Right lung (tissue), 2 donors: ENCODE measurements at regions not wholly inside any gene's neighbourhood (a gene's known extent, or its start where the extent isn't known, plus 50 kb on each side); places are given as distances from the start of the nearest gene placed in this dataset.
"Not testable (repeated sequence)": the region's sequence is repeated elsewhere in the genome, so short reads cannot be mapped to it uniquely, and the experiment has no call there.

Source experiments
- DNase-seq, 2 donors: peaks; one replicate each; pipeline ENCODE4 v3.0.0-alpha.2; 2013

DNA sequence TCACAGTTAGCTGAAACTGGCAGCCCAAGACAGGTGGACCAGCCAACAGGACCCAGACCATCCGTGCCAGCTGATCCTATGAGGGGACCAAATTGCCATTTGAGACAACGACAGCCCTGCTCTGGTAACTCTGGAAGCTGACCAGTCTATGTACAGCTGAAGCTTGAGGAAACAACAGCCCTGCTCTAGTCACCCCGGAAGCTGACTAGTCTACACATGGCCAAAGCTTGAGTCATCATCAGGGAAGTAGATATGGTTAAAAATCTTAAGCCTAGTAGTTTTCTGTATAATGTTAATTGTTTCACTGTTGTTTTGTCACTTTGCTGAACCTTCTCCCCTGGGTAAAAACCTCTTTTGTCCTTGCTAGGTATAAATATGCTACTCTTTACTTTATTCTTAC is 905.4 kb upstream of the NDST4 start:
- DNase-seq: no peak

DNA sequence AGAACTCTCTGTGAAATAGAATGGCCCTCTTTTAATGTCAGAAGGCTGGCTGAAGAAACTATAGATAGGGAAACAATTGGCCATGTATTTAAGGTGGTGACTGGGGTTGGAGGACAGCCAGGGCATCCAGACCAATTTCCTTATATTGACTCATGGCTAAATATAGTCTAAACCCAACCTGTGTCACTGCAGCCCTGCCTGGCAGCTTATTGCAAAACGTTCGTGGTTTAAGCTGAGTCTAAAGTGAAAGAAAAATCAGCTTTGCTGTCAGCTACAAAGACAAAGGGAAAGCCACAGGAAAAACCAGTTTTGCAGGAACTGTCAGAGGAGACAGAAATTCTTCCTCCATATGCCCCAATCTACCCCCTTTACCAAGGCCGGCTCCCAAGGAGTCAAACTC is 902.8 kb upstream of the NDST4 start:
- no peak for DNase-seq

DNA sequence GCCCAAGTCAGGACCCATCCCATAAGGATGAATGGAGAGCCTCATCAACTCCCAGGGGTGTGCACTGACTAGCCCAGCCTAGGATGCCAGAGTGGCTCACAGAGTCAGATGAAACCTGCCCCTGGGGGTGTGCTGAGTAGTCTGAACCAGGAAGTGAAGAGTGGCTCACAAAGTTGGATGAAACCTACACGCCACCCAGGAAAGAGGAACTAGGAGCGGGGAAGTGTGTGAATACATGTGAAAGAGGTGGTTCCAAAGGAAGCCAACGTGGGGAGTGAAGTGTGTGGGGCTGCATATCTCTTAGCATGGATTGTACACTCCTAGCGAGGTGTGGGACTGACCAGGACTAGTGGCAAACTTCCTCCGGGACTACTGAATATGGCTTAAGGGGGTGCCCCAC is 902.1 kb upstream of the NDST4 start:
- no peak for DNase-seq

DNA sequence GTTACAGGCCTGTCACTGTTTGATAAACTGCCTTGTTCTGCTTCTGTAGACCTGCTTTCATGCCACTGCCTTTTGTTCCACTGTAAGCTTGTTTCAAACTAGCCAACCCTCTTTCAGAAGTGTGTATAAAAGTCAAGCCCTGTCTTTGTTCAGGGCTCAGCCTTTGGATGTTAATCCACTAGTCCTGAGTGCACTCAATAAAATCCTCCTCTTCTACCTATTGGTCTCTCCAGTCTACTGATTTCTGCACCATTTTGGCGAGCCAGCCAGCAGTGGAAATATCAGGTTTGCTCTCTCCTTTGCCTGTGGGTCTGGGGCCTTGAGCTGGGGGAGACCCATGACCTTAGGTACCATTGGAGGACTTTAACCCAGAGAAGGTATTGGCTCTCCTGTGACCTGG is 901.6 kb upstream of the NDST4 start:
- no peak for DNase-seq

DNA sequence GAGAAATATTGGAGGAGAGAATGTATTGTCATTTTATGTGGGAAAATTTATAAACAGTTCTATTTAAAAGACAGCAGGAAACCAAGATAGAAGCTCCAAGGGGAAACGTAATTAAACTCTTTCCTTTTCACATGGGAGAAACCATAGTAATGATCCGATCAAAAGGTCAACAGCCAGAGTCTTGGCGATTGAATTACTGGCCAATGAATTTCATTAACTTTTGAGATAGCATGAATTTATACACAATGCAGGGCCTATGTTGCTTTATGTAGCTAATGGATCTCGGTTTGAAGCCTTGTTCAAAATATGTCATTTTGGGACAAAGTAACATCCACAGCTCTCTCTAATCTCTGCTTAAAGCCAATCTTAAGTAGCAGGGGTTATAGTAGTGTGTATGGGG is 897.5 kb upstream of the NDST4 start:
- DNase-seq: no peak

DNA sequence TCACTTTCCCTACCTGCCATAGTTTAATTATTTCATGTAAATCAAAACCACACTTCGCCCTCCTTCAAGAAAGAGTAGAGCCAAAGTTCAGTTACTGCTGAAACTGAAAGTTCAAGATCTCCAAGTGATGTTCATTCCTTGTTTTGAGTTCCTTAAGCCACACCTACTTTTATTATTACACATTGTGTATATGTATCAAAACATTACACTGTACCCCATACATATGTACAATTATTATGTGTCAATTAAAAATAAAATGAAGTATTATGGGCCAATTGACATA is 892.3 kb upstream of the NDST4 start:
- no peak for DNase-seq

DNA sequence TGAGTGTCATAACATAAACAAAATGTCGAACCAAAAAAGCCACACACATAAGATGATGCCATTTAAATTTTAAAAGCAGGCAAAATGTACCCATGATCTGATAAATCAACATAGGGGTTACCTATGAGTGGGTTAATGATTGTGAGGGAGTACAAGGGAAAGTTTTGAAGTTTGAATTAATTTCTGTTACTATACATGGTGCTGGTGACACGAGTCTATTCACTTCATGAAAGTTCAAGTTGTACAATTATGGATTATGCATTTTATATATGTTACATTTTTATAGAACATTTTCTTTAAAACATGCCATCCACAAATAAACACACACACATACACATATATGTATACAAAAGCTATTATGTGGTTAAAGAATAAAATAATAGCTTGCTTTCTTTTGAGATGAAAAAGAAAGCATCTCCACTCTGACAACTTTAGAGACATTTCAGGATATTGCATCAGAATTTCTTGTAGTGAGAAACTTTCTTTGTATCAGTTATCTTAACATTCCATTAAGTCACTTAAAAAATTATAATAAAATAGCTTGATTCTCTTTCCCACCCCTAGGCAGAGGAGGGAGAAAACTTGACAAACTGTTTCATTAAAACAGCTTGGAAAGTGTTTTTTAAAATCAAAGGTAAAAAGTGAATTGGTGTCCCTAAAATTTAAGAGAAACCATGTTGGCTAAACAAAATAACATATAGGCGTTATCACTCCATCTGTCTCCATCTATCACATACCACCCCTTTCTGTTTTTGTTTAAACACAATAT is 891.8 kb upstream of the NDST4 start:
- no peak for DNase-seq

DNA sequence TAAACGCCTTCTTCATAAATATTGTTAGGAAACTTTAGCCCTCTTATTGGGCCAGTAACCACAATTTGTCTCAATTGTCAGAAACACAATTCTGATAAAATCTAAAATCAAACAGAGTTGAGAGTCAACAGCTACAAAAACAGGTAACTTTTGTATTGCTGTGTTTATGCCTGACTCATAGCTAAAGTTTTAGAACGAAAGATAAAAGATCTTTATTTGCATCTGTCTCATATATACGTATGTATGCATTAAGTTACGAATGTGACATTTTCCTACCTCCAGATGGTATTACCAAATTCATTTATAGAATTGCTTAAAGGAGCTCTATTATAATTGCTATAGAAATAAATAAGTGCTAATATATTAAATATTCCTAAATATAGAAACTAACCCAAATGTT is 887.9 kb upstream of the NDST4 start:
- DNase-seq: no peak

DNA sequence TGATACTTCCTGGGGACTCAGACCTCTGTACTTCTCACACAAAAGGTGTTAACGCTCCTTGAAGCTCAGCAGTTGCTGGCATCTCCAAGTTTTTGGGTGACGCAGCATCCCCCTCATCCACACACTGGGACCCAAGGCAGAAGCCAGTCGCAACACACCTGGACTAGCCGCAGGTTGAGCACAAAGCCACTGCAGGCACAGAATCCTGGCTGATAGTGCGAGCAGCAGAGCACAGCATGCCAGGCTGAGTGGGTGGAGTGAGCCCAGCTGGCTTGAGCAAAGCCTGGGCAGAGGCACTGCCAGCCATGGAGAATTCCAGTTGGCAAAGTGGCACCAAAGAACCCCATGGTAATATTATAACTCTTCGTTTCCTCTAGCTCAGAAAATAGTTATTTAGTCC is 873.2 kb upstream of the NDST4 start:
- DNase-seq: no peak

DNA sequence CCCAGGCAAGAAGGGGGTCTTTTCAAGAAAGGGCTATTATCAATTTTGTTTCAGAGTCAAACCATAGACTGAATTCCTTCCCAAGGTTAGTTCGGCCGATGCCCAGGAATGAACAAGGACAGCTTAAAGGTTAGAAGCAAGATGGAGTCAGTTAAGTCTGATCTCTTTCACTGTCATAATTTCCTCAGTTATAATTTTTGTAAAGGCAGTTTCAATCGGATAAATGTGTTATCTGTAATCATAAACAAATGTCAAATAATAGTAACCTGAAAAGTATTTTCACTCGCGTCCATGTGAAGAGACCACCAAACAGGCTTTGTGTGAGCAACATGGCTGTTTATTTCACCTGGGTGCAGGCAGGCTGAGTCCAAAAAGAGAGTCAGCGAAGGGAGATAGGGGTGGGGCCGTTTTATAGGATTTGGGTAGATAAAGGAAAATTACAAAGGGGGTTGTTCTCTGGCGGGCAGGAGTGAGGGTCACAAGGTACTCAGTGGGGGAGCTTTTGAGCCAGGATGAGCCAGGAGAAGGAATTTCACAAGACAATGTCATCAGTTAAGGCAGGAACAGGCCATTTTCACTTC is 862.1 kb upstream of the NDST4 start:
- not testable (repeated sequence) for DNase-seq

DNA sequence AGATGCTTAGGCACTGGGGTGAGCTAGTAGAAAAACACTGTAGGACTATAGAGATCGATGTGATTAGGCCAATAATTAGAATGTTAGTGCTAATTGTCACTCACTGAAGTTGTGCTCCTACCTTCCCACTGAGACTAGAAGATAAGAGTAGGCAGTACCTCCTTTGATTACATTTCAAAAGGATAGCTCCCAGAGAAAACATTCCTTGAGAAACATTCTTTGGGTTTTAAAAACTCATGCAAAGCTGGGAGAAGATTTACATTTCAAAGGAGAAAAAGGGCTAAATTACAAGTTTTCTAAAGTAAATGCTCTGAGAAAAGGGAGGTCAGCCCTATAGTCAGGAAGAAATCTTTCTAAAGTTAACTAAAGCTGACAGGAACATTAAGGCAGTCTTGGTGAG is 860.3 kb upstream of the NDST4 start:
- DNase-seq: no peak

DNA sequence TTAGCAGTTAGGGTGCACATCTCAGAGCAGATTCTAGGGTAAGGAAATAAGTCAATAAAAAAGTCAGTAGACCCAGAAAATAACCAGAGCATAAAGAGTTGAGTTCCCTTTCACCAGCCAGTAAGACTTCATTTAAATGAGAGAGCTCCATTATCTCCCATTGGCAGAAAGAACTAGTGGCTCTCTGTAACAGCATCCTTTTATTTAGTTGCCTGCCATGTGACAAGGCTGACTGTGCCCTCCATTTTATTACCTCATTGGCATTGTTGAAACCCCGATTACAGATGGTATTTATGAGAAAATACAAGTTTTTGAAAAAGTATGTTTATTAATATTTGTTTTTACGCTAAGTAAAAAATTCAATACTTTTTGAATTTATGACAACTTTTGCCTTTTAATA is 859.5 kb upstream of the NDST4 start:
- DNase-seq: no peak

DNA sequence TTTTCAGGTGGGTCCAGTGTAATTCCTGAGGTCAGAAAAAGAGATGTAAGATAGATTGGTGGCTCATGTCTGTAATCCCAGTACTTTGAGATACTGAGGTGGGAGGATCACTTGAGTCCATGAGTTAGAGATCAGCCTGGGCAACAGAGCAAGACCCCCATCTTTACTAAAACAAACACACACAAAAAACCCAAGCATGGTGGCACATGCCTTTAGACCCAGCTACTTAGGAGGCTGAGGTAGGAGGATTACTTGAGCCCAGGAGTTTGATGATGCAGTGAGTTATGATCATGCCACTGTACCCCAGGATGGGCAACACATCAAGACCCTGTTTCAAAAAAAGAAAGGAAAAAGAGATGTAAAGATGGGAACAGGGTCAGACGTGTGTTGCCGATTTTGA is 857.4 kb upstream of the NDST4 start:
- no peak for DNase-seq

DNA sequence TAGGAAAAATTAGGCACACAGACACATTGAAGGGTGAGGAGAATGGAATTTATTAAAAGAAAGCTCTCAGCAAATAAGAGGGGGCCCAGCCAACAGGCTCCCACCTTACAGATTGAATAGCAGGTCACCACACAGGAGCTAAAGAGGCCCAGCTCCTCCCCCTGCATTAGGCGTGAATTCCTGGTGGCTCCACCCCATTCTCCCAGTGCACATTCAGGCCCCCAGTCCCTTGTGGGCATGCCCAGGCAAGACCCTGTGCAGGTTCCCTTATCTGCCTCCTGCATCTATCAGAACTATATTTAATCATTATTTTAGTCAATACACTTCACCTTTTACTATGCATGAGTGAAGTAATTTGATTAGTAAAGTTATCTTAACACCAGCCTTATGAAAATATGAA is 856.3 kb upstream of the NDST4 start:
- no peak for DNase-seq

DNA sequence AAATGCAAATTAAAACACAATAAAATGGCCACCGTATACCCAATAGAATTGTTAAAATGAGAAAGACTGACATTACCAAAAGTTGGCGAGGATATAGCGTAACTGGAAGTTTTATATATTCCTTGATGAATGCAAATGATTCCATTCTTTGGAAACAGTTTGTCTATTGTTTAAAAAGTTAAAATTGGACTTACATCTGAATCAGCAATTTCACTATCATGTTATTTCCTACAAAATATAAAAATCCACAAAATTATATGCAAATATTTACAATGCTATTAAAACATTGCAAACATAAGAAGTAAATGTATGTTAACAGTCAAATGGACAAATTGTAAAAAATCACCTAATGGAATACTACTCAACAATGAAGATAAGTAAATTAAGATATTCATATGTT is 852.2 kb upstream of the NDST4 start:
- no peak for DNase-seq

DNA sequence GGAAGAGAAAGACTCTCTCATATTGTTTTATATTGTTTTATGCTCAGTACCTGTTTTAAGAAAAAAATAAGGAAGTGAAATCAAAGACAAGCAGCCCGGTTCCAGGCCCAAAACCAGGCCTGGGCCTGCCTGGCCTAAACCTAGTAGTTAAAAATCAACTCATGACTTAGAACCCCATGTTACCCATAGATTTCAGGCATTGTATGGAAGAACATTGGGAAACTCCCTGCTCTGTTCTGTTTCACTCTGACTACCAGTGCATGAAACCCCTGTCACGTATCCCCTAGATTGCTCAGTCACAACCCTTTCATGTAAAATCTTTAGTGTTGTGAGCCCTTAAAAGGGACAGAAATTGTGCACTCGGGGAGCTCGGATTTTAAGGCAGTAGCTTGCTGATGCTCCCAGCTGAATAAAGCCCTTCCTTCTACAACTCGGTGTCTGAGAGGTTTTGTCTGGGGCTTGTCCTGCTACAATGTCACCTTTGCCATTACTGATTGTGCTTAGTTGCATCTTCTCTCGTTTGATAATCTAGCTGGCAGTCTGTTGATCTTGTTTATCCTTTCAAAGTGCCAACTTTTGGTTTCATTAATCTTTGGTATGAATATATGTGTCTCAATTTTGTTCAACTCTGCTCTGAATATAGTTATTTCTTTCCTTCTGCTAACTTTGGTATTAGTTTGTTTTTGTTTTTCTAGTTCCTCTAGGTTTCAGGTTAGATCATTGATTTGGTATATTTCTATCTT is 842.8 kb upstream of the NDST4 start:
- DNase-seq: not testable (repeated sequence)

DNA sequence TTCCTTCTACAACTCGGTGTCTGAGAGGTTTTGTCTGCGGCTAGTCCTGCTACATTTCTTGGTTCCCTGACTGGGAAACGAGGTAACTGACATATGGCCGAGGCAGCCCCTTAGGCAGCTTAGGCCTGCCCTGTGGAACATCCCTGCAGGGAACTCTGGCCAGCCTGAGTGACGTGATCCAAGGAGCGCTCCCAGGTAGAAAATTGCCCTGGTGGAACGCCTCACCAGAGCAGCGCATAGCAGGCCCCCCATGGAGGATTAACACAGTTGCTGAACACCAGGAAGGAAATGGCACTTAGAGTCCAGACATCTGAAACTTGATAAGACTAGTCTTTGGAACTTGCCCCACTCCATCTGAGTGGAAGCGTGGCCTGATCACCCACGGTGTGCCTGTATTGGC is 837.4 kb upstream of the NDST4 start:
- DNase-seq: no peak

DNA sequence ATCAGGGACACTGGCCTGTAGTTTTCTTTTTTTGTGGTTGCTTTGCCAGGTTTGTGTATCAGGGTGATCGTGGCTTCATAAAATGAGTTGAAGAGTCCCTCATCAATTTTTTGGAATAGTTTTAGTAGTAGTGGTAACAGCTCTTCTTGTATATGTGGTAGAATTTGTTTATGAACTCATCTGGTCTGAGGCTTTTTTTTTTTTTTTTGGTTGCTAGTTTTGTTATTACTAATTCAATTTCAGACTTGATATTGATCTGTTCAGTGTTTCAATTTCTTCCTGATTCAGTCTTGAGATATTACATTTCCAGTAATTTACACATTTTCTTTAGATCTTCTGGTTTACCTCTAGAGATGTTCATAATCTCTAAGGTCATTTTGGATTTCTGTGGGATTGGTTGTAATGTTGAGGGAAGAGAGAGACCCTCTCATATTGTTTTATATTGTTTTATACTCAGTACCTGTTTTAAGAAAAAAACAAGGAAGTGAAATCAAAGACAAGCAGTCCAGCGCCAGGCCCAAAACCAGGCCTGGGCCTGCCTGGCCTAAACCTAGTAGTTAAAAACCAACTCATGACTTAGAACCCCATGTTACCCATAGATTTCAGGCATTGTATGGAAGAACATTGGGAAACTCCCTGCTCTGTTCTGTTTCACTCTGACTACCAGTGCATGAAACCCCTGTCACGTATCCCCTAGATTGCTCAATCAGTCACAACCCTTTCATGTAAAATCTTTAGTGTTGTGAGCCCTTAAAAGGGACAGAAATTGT is 836.7 kb upstream of the NDST4 start:
- not testable (repeated sequence) for DNase-seq

DNA sequence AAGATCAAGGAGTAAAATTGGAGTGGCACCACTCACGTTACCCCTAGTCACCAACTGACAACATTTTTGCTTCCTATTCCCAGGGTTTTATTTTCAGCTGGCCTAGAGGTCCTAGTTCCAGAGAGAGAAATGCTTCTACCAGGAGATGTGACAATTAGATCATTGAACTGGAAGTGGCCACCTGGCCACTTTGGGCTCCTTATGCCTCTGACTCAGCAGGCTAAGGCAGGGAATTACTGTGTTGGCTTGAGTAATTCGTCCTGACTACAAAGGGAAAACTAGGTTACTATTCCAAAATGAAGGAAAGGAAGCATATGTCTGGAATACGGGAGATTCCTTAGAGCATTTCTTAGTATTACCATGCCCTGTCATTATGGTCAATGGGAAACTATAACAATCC is 831.6 kb upstream of the NDST4 start:
- DNase-seq: no peak

DNA sequence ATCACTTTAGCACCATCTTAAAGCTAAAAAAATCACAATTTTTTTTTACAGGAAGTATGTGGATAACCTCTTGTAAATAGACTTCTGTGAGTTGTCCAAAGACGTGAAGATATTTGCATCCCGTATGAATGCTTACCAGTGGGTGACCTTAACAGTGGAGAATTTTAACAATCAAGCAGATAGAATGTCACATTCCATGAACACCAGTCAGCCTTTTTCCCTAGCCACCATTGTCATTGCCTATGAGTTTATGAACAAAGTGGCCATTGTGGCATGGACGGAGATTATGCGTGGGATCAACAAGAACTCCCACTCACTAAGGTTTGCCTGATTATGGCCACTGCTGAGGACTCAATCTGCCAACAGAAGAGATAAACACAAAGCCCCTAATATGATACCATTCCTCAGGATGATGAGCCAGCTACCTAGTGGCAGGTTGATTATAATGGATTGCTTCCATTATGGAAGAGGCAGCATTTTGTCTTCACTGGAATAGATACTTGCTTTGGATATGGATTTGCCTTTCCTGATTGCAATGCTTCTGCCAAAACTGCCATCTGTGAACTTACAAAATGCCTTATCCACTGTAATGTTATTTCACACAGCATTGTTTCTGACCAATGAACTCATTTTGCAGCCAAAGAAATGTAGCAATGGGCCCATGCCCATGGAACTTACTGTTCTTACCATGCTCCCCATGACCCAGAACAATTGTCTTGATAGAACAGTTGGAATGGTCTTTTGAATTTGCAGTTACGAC is 830.9 kb upstream of the NDST4 start:
- DNase-seq: no peak

DNA sequence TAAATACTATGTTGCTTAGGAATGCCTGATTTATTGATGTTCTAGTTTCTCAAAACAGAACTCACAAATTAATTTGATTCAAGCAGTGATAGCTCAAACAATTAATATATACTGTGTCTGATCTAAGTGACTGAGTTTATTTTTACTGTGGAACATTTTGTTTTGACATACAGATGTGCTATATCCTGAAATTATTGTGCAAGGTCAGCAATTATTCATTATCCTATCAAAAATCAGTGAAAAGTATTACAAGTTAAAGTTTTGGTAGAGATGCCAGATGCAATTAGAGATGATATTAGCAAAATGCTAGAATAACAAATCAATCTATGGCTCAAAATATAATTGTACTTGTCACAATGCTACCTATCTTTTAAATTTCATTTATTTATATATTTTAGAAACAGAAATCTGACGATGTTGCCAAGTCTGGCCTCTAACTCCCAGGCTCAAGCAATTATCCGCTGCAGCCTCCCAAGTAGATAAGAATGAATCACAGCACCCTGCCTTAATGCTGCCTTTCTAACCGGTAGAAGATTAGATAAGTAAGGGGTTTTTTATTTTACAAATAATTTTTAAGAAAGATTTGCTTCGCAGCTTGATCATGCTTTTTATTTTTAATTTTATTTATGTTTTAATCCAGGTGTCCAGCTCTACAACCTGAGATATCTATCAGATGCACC is 825.5 kb upstream of the NDST4 start:
- no peak for DNase-seq
